ENCODE measurements at regions not wholly inside any gene's neighbourhood (a gene's known extent, or its start where the extent isn't known, plus 50 kb on each side); places are given as distances from the start of the nearest gene placed in this dataset.

DNA sequence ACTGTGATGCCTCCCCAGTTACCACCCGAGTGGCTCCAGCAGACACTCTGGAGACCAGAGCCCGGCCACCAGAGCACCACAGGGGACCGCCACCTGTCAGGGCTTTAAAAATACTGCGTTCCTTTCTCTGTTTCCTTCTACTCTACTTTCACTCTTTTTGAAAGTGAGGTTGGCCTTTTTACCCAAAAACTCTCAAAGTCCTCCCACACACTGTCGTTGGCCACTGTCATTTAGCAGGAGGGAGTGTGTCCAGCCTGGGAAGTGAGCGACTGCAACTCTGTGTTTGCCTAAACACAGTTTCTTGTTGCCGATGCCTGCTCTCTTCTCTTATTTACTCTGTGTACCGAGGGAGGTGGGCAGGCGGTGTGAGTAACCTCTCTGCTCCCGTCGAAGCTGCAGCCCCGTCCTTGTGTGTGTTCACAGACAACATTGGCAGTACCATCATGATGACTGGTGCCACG is 90.8 kb upstream of the CLDN5 start (continued):
- TF ChIP-seq KAT2B (IDR thresholded peaks at IDR 0.05; ENCODE audit: low read depth, low read length) (no peak), STAT6 (CRISPR knock-in tag; IDR thresholded peaks at IDR 0.05) (peak; percentile 67; the same call in 1 of the 2 replicates), JUNB (CRISPR knock-in tag; conservative IDR thresholded peaks at IDR 0.05) (no peak), HNRNPL (IDR thresholded peaks at IDR 0.05; ENCODE audit: low read depth, low read length) (no peak), HMG20A (CRISPR knock-in tag; conservative IDR thresholded peaks at IDR 0.05) (no peak), HMGN3 (IDR thresholded peaks at IDR 0.05; ENCODE audit: borderline replicate concordance, extremely low read depth, insufficient read length, low read depth, low read length) (no peak), TCFL5 (CRISPR knock-in tag; conservative IDR thresholded peaks at IDR 0.05) (no peak), HCFC1 (IDR thresholded peaks at IDR 0.05; ENCODE audit: low read depth, low read length) (no peak), BMI1 (IDR thresholded peaks at IDR 0.05; ENCODE audit: low read length) (no peak)
- TF ChIP-seq, protein P1, sequence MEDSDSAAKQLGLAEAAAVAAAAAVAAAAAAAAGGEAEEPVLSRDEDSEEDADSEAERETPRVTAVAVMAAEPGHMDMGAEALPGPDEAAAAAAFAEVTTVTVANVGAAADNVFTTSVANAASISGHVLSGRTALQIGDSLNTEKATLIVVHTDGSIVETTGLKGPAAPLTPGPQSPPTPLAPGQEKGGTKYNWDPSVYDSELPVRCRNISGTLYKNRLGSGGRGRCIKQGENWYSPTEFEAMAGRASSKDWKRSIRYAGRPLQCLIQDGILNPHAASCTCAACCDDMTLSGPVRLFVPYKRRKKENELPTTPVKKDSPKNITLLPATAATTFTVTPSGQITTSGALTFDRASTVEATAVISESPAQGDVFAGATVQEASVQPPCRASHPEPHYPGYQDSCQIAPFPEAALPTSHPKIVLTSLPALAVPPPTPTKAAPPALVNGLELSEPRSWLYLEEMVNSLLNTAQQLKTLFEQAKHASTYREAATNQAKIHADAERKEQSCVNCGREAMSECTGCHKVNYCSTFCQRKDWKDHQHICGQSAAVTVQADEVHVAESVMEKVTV (CRISPR knock-in tag; IDR thresholded peaks at IDR 0.05): no peak
- TF ChIP-seq, protein P2, sequence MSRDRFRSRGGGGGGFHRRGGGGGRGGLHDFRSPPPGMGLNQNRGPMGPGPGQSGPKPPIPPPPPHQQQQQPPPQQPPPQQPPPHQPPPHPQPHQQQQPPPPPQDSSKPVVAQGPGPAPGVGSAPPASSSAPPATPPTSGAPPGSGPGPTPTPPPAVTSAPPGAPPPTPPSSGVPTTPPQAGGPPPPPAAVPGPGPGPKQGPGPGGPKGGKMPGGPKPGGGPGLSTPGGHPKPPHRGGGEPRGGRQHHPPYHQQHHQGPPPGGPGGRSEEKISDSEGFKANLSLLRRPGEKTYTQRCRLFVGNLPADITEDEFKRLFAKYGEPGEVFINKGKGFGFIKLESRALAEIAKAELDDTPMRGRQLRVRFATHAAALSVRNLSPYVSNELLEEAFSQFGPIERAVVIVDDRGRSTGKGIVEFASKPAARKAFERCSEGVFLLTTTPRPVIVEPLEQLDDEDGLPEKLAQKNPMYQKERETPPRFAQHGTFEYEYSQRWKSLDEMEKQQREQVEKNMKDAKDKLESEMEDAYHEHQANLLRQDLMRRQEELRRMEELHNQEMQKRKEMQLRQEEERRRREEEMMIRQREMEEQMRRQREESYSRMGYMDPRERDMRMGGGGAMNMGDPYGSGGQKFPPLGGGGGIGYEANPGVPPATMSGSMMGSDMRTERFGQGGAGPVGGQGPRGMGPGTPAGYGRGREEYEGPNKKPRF (IDR thresholded peaks at IDR 0.05; ENCODE audit: low read depth, low read length): no peak
- TF ChIP-seq, protein P3, sequence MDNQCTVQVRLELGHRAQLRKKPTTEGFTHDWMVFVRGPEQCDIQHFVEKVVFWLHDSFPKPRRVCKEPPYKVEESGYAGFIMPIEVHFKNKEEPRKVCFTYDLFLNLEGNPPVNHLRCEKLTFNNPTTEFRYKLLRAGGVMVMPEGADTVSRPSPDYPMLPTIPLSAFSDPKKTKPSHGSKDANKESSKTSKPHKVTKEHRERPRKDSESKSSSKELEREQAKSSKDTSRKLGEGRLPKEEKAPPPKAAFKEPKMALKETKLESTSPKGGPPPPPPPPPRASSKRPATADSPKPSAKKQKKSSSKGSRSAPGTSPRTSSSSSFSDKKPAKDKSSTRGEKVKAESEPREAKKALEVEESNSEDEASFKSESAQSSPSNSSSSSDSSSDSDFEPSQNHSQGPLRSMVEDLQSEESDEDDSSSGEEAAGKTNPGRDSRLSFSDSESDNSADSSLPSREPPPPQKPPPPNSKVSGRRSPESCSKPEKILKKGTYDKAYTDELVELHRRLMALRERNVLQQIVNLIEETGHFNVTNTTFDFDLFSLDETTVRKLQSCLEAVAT (IDR thresholded peaks at IDR 0.05): no peak
- TF ChIP-seq, protein P4, sequence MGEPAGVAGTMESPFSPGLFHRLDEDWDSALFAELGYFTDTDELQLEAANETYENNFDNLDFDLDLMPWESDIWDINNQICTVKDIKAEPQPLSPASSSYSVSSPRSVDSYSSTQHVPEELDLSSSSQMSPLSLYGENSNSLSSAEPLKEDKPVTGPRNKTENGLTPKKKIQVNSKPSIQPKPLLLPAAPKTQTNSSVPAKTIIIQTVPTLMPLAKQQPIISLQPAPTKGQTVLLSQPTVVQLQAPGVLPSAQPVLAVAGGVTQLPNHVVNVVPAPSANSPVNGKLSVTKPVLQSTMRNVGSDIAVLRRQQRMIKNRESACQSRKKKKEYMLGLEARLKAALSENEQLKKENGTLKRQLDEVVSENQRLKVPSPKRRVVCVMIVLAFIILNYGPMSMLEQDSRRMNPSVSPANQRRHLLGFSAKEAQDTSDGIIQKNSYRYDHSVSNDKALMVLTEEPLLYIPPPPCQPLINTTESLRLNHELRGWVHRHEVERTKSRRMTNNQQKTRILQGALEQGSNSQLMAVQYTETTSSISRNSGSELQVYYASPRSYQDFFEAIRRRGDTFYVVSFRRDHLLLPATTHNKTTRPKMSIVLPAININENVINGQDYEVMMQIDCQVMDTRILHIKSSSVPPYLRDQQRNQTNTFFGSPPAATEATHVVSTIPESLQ (CRISPR knock-in tag; IDR thresholded peaks at IDR 0.05): no peak
- TF ChIP-seq, protein P5, sequence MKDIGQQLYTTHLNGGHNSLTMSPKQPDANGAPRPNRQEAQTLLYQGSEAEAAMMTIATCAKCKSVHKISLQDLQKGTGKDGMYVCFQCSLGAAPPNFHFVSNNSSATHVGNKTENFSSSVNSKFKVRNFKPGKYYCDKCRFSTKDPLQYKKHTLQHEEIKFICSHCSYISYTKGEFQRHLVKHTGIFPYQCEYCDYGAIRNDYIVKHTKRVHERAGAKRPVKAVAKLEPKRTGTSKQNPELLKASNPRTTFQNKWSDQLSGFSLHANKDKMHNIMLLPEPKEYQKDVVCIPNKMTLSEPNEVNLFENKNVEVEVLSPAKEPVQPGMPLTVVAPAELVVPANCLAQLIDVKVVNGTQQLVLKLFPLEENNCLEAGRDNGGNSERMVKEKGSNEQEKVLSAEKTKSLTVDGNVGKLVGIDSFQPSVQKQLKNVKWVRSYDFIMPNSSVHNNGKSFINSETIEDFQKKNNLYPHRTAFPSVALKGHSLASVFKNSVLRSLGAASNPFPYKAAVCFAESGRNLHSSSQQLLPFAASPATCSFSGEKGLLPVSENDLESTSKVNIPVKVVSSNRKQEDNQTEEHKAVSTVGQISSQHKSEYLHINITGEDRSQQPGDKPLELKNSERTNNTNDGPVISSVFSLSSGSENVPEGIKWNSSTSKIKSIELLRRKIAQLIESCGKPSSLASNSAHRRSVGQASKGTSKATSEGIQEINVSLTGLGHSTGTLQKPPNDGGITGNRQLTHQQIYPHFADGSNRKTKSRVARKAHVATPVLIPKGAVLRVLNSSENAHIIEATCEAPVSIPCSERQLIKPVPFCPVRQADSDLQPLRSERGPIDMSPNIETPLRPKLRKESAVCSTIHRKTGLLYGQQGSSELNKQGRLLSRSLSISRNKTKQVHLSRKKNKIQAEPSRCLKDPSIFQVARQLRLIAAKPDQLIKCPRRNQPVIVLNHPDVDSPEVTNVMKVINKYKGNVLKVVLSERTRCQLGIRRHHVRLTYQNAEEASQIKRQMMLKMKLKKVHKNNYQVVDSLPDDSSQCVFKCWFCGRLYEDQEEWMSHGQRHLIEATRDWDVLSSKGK (CRISPR knock-in tag; IDR thresholded peaks at IDR 0.05): no peak
